ENCODE measurements at regions not wholly inside any gene's neighbourhood (a gene's known extent, or its start where the extent isn't known, plus 50 kb on each side); places are given as distances from the start of the nearest gene placed in this dataset.
"Not testable (repeated sequence)": the region's sequence is repeated elsewhere in the genome, so short reads cannot be mapped to it uniquely, and the experiment has no call there.

GRCh38 chr18:4986066-4986465, 211.0 kb downstream of the AKAIN1 start:
- no peak for FAIRE-seq
- Histone ChIP-seq H3K27me3 (ENCODE audit: control insufficient read depth, insufficient read depth, low read length) (no peaks in the 10 kb centered on the region), H3K4me3 (ENCODE audit: low read depth, low read length) (no peak overlapping the region), H3K36me3 (ENCODE audit: control insufficient read depth, insufficient read depth, low read length) (no peaks in the 10 kb centered on the region)
- TF ChIP-seq CTCF (IDR thresholded peaks at IDR 0.05; ENCODE audit: insufficient read depth, low read length, severe bottlenecking) = no peak
- no peak for DNase-seq (ENCODE audit: low read depth)

- H3K4me3 ChIP-seq (ENCODE audit: low read depth, low read length) = no peak overlapping the region
- H3K36me3 ChIP-seq (ENCODE audit: control insufficient read depth, insufficient read depth, low read length) = no peaks in the 10 kb centered on the region
- no peak for TF ChIP-seq CTCF (IDR thresholded peaks at IDR 0.05; ENCODE audit: insufficient read depth, low read length, severe bottlenecking)
- DNase-seq (ENCODE audit: low read depth) = no peak
- FAIRE-seq = no peak
- H3K27me3 ChIP-seq (ENCODE audit: control insufficient read depth, insufficient read depth, low read length) = no peaks in the 10 kb centered on the region
Measured at GRCh38 chr18:4961121-4961909, 235.7 kb downstream of the AKAIN1 start.

GRCh38 chr18:4960578-4960977, 236.5 kb downstream of the AKAIN1 start:
- Histone ChIP-seq H3K4me3 (ENCODE audit: low read depth, low read length) (no peak overlapping the region), H3K27me3 (ENCODE audit: control insufficient read depth, insufficient read depth, low read length) (no peaks in the 10 kb centered on the region), H3K36me3 (ENCODE audit: control insufficient read depth, insufficient read depth, low read length) (no peaks in the 10 kb centered on the region)
- DNase-seq (ENCODE audit: low read depth) (no peak), FAIRE-seq (no peak)
- no peak for TF ChIP-seq CTCF (IDR thresholded peaks at IDR 0.05; ENCODE audit: insufficient read depth, low read length, severe bottlenecking)

- H3K4me3 ChIP-seq (ENCODE audit: low read depth, low read length) = no peak overlapping the region
- no peak for TF ChIP-seq CTCF (IDR thresholded peaks at IDR 0.05; ENCODE audit: insufficient read depth, low read length, severe bottlenecking)
- DNase-seq (ENCODE audit: low read depth) (no peak), FAIRE-seq (no peak)
- no peaks in the 10 kb centered on the region for H3K36me3 ChIP-seq (ENCODE audit: control insufficient read depth, insufficient read depth, low read length)
- no peaks in the 10 kb centered on the region for H3K27me3 ChIP-seq (ENCODE audit: control insufficient read depth, insufficient read depth, low read length)
Measured at GRCh38 chr18:4931209-4931608, 265.8 kb downstream of the AKAIN1 start.

GRCh38 chr18:4921548-4921947, 275.5 kb downstream of the AKAIN1 start:
- no peaks in the 10 kb centered on the region for H3K36me3 ChIP-seq (ENCODE audit: control insufficient read depth, insufficient read depth, low read length)
- no peak for FAIRE-seq

GRCh38 chr18:4917509-4917908, 279.5 kb downstream of the AKAIN1 start:
- DNase-seq (ENCODE audit: low read depth); H3K36me3 ChIP-seq (ENCODE audit: control insufficient read depth, insufficient read depth, low read length); H3K27me3 ChIP-seq (ENCODE audit: control insufficient read depth, insufficient read depth, low read length); H3K4me3 ChIP-seq (ENCODE audit: low read depth, low read length); FAIRE-seq: not testable (repeated sequence)

More at GRCh38 chr18:4921548-4921947, 275.5 kb downstream of the AKAIN1 start:
- no peak for TF ChIP-seq CTCF (IDR thresholded peaks at IDR 0.05; ENCODE audit: insufficient read depth, low read length, severe bottlenecking)
- H3K27me3 ChIP-seq (ENCODE audit: control insufficient read depth, insufficient read depth, low read length) = no peaks in the 10 kb centered on the region
- H3K4me3 ChIP-seq (ENCODE audit: low read depth, low read length) = no peak overlapping the region
- DNase-seq (ENCODE audit: low read depth) = no peak
